ELF-1 (cell line): ENCODE measurements at regions not wholly inside any gene's neighbourhood (a gene's known extent, or its start where the extent isn't known, plus 50 kb on each side); places are given as distances from the start of the nearest gene placed in this dataset.

Source experiments
- DNase-seq: peaks from one replicate; pipeline ENCODE4 v3.0.0-alpha.2; 2016; ENCODE audit warnings: low read depth, low spot score

DNA sequence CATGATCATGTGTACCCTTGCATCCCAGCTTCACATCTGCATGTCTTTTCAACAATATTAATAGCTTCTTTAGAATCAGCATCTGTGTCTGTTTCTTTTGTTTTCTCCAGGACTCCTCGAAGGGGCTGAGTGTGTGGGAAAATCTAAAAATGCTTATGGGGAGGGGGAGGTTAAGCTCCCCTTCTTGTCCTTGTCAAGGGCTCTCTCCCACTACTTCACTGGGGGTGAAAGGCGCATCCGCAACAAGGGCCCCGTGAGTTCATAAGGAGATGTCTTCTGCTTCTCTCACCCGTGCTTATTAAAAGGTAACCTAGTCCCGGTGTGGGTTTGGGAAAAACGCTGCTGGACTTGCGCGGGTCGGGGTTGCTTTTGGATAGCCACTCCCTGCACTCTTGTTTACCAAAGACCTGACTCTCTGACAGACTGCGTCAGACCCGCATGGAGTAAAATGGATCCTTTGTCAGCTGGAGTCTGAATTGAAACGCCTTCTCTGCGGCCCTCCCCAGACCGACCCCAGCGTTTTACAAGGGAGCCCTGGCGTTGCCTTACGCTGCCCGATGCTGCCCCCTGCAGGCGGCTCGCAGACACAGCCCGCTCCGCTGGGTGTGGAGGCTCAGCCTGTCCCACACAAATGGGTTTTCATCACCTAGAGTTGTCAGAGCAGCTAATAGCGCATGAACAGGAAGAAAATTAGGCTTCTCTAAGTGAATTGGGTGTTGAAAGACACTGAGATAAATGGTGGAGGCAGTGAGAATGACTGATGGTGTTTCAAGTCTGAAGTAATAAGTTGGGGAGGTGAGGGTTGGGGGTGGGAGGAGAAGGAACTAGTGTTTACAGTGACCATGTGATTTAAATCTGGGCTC is 53.8 kb downstream of the IER5 start:
- DNase-seq, result peak; percentile 95

DNA sequence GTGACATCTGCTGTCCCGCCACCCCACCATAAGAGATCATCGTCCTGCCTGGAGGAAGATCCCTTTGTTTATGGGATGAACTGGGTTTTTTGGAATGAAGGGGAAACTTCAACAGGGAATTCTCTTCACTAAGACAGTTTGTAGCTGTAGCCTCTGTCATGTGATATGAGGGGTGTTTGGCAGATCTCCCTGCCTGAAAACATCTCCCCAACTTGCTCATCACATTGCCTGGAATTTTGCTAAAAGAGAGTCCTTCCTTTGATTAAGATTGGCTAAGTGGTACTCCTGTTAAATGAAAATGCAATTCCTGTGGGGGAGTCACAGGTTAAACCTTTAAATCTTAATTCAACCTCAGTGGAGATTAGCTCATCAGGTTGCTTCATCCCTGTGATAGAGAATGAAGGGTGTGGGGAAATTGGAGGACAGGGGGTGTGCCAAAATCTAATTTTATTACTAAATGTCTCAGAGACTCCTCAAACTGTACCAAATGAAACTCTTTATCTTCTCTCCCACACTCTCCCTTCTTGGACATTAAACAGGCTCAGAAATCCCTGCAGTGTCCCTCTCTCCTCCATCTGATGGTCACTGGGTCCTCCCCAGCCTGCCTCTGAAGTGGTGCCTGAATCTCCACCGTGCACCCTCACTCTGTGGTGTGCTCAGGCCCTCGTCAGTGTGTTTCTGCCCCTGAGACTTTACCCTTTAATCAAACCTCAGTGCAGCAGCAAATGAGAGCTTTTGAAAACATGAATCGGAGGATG is 54.8 kb downstream of the IER5 start:
- DNase-seq, result no peak

DNA sequence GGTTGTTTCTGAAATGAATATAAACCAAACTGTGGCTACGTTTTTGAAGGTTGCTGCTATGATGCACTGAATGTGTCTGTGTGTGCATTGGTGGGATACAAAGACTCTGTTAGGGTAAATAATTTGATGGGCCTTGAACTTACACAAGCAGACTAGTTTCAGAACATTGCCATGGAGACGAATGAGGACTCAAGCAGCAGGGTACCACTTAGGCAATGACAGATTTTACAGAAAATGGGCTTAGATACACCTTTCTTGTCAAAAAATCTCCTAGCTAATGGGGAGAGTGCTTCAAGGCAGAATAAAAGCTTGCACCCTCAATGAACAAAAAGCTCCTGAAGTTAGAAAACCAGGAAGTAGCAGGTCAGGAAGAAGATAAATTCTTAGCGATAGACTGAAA is 55.7 kb downstream of the IER5 start:
- no peak for DNase-seq

DNA sequence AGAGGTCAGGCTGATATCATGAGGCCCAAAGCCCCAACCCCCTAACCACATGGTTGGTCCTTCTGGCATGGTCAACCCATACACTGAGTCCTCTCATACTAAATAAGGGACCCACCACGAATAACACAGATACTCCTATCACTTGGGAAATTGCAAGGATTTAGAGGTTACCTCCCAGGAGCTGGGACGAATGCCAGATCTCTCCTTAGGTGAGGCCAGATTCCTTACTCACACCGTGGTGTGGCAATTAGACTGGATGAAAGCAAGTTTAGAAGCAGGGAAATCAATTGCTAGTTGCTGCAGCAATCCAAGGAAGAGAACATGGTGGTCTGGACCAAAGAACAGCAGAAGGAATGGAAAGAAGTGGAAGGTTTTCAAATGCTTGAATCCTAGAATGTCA is 60.1 kb downstream of the IER5 start:
- DNase-seq, result no peak

DNA sequence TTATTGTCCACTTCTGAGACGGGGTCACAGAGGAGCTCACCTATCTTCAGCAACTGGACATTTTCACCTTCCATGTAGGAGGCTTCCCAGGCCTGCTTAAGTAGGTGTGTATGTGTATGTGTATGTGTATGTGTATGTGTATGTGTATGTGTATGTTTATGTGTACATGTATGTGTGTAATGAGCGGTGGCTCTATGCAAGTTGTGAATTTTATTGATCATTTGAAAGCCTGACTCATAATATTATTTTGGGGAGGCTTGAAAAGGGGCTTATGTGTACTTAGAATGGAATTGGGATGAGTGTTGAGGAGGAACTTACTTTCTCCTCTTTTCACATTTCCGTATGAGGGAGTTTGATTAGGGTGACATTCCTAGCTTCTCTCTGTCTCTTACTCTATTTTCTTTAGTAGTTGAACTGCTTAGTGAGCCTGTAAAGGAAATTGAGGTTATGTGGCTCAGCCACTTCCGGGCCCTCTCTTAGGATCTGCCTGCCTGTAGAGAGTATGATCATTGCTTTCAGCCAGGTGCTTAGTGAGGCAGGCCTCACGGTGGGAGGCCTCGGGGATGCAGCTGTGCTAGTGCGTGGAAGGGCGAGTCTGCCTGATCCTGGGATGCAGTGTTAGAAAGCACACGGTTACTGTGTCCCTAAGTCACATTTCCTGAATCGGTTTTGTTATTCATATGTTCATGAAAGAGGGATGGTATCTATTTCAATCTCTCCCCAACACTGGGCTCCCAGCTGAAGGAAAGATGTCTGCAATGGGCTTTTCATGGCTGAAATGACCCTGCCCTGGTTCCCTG is 61.0 kb downstream of the IER5 start:
- DNase-seq, result no peak

DNA sequence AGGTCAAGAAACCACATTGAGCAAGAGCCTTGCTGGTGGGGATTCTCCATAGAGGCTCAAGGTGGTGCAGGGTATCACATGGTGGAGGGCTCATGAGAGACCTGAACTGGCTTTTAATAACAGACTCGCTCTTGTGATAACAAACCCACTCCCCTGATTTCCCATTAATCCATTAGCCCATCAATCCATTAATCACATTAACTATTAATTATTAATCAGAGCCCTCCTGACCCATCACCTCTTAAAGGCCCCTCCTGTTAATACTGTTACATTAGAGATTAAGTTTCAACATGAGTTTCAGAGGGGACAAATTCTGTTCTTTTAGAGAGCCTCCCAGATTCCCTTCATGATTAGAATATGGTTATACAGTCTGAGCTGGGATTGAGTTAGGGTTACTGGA is 61.8 kb downstream of the IER5 start:
- DNase-seq, result no peak

DNA sequence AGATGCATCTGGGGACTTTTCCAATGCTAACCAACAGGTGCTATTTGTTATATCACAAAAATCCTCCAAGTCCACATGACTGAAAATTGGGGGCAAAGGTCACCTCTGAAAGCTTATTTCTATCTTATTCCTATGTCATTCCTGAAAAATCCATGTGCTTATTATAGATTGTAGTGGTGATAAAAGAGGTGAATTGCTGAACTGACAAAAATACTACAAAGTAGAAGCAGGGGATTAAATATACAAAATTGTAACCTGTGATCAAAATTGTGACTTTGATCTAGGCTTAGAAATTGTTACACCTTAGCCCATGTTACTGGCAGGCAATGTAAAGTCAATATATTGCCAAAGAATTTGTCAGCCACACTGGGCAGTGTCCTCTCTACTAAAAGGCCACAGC is 62.3 kb downstream of the IER5 start:
- DNase-seq, result no peak

DNA sequence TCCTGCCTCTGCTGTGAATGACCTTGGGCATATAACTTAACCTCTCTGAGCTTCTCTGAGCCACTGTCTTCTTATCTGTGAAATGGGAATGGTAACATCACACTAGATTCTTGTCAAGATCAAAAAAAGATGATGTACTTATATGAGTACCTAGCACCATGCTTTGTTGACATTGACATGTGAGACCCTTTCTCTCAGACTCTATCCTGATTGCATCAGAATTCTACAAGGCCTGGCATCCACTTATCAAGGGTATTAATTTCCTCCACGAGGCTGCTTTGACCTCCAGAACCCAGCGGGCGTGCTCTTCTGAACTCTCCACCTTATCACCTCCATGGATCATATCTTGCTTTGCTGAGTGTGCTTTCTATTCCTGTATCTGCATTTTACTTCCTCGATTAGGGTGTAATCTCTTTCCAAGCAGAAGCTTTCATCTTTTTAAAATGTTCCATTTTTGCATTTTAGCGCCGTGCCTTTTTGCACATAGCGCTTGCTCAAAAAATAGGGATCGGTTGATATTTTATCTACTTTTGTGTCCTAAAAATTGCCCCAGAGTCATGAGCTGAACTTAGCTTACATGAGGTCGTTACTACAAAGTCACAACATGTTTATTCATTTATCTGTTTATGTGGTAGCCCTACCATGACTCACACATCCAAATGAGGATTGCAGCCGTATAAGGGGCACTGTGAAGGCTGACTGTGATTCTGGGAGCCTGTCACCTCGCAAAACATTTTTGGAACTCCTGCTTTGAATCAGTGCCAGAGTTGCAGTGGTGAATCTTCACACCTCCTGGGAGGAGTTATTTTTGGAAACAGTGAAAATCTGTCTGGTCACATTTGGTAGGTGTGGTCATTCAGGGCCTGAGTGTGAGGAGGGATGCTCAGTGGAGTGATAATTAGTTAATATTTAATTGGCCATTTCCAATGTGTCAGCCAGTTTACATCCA is 63.2 kb downstream of the IER5 start:
- no peak for DNase-seq

DNA sequence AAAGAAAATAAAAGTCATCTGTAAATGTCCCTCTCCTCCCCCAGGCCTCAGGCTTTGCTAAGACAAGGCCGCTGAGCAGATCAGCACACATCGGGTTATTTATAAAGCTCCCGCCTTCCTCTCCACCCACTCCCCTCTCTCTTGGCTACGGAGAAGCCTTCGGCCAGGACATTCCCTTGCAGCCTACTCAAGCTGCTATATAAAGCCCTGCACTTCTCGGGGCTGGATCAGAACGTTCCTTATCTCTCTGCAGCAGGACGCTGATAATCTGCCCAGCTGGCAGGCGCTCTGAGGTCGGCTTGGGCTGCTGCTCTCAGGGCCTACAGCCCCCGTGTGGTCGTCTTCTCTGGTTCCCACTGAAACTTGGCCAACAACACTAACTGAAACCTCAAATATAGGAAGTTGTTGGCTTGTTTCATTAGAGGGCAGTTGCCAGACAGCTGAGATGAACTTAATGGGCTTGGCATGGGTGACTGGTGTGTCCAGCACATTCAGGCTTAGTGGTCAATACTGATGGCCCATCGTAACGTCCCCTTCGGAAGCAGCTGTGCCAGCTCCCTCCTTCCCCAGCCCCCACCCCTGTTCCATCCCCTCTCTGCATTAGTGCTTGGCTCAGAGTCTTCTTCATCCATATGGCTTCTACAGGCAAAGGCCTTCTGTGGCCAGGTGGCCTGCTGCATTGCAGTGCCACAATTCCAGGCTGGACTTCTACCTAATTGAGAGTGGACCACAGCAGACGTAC is 64.6 kb downstream of the IER5 start:
- peak; percentile 84 for DNase-seq

DNA sequence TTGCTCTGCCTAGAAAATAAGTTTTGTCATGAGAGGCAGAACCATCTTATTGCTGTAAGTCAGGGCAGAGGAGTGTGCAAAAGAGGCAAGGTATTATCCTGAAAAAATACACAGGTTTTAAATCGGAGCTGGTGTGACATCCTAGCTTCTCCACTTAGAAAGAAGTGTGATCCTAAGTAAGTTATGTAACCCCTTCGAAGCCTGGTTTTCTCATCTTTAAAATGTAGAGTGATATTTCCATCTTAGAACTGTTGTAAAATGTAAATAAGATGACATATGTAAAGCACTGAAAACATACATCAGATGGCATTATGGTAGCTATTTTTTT is 65.1 kb downstream of the IER5 start:
- DNase-seq, result no peak

DNA sequence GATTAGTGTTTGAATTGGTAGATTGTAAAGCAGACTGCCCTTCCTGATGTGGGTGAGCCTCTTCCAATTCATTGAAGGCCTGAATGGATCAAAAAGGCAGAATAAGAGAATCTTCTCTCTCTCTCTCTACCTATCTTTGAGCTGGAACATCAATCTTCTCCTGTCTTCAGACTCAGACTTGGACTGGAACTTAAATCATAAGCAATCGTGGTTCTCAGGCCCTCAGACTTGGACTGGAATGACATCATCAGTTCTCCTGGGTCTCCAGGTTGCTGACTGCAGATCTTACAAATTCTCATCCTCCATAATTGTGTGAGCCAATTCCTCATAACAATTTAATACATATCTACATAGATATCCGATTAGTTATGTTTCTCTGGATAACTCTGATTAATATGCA is 66.8 kb downstream of the IER5 start:
- DNase-seq, result no peak

DNA sequence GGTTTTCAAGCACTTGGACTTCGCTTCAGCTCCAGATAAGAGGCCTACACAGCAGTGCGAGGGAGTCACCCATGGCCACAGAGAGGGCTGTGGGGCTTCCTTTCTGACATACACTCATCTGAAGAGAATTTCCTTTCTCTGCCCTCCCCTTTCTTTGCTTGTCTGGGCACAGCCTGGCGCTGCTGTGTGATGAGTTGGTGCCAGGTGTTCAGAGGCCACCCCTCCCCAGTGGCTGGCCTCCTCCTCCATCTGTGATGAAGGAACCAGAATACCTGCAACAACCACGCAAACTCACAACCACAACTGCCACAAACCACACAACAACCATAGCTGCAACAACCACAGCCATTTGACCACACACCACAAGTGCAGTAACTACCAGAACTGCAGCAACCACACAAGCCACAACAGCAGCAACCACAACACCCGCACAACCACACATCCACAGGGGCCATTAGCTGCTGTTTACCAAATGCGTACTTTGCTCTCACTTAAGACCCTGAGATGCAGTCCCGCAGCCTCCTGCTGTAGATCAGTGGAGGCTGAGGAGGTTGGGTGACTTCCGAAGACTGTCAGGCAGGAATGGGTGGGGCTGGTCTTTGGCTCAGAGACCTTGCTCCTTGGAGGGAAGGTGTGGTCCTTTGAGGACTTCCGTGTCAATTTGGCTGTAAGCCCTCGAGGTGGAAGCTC is 71.1 kb downstream of the IER5 start:
- no peak for DNase-seq

DNA sequence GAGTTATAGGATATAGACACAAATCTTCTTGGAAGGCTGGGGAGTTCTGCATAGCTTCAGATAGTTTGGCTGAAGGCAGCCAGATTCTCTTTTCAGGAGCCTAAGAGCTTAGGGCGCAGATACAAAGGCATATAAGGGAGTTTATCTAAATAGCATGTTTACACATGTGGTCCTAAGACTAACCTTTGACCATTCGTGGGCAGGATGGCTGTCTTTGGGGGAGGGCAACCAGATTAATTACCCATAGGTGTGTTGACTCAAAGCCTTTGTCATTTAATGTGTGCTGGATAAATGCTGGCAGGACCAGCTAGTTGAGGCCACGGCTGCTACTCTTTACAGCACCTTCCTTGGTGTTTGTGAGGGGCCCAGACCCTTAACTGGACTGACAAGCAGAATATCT is 71.8 kb downstream of the IER5 start:
- DNase-seq, result no peak

DNA sequence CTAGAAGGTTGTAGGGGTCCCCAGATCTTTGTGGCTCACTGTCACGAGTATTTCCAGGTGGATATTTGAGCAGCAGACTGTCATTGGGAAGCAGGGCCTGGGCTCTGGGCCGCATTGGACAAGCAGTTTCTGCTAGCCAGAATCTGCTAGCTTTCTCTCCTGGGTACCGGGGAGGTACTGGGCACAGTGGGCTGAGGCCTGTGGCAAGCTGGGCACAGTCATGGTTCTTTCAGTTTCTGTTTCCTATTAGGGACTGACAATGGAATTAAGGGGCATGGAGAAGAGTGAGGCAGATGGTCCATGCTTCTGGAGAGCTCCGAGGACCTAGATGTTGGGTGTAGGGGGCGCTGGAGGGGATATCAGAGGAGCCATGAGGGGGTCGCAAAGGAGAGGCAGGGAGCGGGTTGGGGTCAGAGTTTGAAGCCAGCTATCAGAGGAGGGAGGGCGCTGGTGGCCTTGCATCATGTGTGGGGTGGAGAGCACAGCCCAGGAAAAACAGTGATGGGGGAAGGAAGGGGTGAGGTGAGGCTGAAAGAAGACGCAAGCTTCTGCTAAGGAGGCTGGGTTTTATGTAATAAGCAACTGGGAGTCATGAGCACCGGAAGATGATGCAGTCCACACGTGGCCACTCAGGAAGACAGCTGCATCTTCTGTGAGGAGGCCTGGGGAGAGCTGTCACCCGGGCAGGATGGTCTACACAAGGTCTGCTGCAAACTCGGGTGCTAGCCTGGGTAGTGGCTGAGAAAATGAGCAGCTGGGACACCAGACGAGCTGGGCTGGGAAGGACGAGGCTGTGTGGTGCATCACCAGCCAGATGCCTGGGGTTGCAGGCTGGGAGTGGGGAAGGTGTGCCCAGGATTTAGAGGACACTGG is 72.7 kb downstream of the IER5 start:
- DNase-seq, result no peak

DNA sequence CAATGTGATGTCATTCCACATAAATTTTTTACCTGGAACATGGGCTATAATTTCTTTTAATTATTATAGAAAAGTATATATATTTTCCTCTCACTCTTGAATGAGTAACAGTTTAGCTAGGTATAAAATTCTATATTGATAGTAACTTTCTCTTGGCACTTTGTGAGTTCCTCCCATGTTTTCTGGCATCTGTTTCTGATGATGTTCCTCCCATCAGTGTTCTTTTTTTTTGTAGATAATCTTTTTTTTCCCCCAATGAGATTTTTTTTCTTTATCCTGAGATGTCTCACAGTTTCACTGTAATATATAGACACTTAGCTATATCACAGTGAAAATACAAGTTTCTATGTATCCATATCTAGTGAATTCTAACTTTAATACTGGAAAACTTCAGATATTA is 75.2 kb downstream of the IER5 start:
- DNase-seq, result no peak

DNA sequence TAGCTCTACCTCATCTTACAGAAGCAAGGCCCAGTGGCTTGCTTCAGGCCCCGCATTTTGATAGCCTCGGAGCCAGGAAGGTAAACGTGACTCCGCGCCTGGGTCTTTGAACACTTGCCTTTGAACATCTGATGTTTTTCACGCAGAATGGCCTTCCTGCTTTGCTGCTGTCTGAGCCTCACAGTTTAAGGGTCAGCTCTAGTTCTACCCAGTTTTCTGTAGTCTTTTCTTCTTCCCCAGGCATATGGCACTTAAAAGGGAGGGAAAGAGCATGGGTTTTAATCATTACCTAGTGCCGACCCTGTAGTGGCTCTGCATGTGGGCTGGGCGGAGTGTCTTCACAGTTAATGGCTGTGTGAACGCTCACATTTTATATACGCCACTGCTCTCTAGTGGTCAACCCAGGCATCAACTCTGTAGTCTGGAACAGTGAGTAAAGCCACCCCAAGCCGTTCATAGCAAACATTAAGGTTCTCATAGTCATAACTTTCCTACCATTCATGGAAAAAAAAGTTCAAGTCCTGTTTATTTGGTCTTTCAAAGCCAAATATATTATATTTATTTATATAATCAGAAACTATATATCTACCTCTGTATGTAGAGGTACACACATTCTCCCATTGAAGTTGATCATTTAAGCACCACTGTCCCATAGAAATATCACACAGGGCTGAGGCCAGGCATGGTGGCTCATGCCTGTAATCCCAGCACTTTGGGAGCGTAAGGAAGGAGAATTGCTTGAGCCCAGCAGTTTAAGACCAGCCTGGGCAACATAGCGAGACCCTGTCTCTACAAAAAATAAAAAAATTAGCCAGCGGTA is 78.1 kb downstream of the IER5 start:
- DNase-seq, result peak; percentile 79

DNA sequence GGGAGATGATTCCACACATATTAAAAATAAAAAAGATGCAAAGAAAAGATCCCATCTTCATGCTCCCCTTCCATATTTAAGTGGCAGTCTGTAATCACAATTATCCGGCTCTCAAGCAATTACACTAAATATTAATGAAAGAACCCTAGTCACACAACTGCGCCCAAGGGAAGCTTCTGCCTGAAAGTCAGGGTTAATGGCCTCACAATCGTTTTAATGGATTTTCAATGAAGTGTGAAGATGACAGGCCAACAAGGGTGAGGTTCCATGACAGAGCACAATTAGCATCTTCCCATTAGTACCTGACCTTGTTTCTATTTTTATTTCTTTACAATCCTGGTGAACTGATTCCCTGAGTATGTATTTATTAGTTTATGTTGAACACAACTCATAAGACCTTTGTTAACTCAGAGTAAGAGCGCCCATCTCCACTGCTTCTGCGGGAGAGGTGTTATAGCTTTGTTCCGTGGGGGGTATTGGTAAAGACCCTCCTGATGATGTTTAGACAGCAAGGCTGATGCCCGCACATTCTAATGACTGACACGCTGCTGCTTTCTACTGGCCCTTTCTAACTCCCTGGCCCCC is 80.9 kb downstream of the IER5 start:
- no peak for DNase-seq

DNA sequence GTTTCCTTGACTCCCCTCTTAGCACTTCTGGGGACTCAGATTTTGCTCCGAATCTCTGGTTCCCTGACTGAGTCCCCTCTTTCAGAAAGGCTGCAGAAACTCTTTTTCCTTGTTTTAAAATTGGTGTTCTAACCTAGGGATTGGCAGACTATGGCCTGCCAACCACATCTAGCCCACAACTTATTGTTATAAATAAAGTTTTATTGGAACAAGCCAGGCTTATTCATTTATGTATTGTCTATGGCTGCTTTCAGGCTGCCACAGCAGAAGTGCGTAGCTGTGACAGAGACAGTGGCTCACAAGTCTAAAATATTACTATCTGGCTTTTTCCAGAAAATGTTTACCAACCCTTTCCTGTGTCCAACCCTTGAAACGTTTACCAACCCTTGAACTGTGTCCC is 81.7 kb downstream of the IER5 start:
- no peak for DNase-seq
